GM19463 (cell line): ENCODE measurements at regions not wholly inside any gene's neighbourhood (a gene's known extent, or its start where the extent isn't known, plus 50 kb on each side); places are given as distances from the start of the nearest gene placed in this dataset.

Experiments used
- ATAC-seq: cut with Tn5 transposase; IDR thresholded peaks from one replicate; pipeline ENCODE4 v1.9.1; 2021; ENCODE audit warnings: mild to moderate bottlenecking, moderate library complexity; ENCODE audit not compliant: unreplicated experiment

DNA sequence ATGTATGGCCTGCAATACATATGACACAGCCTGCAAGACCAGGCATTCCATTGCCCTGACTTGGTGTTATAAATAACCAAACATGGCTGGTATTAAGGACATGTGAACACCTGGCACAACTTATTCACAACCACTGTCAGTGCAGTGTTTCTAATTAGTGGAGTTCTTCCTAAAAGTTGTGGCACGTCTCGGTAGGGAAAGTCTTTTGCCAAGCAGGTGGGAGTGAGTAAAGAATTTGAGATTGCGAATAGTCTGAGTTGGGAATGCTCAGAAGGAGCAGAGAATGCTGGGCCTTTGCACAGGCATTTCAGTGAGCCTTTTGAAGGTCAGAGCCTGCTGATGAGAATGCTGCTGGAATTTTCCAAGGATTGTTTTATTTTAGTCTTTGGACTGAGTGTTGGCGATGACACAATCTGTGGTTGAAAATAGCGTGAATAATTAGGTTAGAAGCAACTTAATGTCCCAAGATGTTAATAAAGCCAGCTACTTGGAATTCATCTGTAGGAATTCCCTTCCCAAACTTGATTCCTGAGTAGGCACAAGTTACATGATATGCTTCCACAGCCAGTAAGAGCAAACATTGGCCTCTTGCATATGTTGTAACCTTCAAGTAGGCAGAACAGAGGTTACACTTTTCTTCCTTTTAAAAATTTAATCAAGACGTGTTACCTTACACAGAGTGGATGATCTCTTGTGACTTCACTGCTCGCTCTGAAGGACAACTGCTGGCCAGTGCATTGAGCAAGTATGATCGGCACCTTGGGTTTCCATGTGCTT is 83.6 kb upstream of the PGRMC2 start:
- no peak for ATAC-seq

DNA sequence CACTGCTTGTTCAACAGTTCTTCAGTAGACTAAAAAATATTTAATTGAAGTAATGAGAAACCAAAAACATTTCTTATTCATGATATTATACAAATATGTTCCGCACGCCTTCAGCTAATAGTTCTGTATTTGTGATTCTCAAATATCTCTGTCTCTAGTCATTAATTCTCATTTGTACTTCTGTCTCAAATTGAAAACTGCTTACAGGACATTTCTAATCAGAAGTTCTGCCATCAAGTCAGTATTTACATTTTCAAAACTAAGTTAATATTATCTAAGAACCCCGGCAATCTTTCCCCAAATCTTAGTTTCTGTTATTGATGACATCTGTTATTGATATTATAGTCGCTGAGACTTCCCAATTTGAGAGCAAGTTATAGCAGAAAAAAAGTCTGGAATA is 78.6 kb upstream of the PGRMC2 start:
- ATAC-seq = no peak

DNA sequence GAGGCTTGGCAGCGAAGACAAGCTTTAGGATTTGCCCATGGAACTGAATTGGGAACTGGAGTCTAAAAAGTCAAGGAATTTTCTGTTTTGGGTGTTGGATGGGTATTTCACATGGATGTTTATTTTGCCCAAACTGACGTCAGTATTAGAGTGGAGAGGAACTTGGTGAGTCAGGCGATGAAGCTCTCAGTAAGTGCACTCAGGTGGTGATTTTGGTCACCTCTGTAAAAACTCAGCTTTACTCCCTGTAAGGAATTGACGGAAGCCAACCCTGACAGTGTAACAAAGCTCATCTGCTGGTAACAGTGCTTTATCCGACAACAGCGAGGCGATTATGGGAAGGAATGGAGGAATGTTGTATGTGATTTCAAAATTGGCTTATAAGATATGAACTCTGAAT is 77.0 kb upstream of the PGRMC2 start:
- no peak for ATAC-seq

DNA sequence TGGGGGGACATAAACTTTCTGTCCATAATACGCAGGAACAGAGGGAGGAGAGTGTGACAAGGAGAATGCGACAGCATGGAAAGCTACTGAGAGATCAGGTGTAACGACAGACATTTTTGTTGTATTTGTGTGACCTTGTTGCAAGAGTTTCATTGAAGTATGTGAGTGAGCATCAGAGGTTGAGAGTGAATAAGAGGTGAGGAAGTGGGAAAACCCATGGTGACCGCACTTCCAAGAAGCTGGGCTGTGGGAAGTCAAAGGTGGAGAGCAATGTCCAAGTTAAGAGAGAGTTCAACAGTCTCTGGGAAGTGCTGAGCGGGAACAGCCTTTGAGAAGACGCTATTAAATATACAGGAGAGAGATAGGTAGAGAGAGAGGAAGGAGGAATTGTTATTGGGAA is 76.4 kb upstream of the PGRMC2 start:
- no peak for ATAC-seq

DNA sequence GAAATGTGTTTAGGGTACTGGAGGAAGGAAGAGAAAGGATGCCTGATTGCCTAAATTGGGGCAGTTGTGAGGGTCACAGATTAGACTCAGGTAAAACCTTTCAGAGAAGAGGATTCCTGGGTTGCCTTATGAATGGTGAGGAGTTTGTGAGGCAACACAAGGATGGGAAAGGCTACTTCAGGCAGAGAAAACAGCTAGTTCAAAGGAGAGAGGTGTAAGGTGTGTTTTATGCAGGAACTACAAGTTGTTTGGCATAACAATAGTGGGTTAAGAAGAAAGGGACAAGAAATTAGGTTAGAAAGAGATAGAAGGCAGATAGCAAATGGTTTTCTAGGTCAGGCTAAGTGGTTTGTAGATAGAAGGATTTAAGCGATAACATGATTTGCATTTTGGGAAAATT is 75.1 kb upstream of the PGRMC2 start:
- ATAC-seq = no peak

DNA sequence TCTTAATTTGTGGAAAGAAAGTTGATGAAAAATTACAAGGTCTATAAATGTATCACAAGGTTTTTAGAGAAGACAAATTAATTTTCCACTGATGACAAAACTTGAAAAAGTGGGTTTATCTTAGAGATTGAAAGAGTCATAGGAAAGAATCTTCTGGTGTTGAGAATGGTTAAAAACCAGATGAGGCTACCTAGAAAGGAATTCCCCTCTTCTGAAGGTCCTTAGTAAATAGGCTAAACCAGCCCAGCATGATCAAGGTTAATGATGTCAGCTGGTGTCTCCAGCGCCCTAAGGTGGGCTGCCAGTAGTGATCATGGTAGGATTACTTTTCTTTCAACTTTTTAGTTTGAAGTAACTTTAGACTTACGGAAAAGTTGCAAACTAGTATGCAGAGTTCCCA is 71.8 kb upstream of the PGRMC2 start:
- ATAC-seq = no peak

DNA sequence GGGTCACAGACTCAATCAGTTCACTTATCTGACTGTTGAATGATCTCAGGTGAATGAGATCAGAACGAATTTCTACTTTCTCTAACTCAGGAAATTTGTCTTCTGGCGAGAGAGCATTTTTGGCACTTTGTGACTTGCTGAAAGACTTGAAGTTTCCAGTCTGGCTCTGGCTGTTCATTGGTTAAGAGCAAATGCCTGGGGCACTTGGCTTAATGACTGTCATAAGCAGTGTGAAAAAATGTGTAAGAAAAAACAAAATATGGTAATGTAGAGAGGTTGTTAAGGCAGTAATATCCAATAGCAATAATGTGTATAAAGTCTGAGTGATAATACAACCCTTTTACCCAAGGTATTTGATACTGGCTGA is 71.3 kb upstream of the PGRMC2 start:
- ATAC-seq = no peak

DNA sequence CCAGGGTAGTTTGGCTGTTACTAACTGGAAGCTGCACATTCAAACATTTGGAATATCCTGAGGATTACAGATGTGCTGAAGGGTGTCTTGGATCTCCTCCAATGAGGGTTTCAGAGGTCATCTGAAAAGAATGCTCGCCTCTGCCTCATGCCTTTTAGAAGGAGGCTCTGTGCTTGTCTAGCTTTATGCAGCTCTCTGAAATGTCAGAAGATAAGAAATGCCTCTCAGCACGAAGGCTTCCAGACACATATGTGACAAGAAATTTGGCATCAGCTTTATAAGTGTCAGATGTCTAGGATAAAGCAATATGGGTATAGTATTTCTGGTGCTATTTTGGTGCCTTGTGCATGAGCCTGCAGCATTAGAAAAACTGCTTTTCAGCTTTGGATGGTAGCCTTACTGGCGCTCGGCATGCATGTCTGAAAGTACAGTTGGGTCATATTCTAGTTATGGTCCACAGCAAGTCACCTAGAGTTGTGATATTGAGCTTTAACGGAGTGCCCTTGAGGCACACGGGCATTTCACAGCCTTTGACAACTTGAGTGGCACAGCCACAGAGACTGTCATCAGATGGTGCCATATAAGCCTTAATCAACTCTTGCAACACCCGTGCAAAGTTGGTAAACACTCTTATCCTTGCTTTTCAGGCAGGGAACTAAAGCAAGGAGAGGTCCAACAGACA is 70.8 kb upstream of the PGRMC2 start:
- ATAC-seq = no peak

DNA sequence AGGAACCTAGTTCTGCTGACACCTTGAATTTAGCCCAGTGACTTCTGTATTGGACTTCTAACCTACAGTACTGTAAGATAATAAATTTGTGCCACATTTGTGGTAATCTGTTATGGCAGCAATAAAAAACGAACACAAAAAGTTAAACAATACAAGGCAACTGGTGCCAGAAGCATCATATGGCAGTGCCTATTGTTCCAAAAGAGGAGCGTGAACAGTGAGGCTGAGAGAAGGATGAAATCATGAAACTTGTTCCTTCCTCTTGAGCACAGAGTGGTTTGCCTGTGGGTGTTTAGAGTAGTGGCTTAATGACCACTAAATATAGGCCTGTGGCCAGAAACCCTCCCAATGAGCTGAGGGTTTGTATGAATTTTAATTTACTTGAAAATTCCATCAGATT is 69.7 kb upstream of the PGRMC2 start:
- ATAC-seq = no peak

DNA sequence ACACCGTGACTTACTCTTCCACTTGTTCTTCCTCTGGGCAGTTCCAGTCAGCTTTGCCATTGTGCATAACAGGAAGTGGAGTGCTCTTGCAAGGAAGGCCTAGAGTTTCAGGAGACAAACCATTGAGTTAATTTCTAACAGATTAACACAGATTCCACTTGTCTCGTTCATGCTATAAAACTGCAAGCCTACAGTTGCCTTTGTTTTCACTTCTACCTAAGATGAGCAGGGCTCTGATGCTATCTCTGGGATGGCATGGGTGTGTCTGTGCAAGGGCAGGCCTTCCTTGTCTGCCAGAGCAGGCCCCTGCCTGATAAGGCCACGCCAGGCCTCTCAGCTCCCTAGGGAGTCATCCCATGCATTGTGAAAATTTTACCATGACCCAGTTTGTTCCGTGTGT is 67.7 kb upstream of the PGRMC2 start:
- peak; percentile 81 for ATAC-seq

DNA sequence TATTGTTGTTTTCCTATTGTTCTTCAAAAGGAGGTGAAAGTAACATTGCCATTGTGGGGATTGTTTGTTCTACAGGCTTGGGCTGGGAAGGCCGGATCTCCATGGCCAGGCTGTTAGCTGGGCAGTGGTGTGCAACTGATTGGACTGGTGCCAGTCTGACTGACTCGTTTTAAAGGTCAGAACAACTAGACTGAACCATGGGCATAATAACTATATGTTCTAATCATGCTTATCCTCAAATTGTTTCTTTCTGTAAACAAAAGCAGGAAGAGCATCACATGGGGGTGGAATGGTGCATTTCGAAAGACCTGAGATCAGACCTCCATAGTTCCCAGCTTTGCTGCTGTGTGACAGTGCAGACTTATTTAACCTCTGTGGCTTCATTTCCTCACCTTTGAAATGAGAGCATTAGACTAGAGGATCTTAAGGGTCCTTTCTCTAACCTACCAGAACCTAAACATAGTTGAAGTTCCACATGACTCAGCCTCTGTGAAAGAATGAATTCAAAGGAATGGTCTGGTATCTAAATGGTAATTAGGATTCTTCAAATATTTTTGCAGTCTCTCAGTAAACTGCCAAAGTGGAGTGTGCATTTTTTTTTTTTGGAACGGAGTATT is 66.7 kb upstream of the PGRMC2 start:
- ATAC-seq = no peak

DNA sequence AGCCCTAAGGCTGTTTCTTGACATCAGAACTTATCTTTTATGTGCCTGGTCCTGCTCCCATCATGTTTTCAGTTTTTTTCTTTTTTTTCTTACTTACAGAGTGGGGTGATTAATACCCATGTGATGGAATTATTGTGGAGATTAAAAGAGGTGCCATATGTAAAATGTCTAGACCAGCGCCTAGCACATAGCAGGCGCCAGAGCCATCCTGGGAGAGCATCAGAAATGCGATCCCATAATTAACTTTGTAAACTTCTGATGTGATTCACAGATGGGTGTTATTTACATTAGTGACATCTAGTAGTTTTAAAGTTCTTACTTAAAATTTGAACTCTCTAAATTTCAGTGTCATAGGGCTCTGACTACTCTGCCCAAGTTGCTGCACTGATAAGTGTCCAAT is 66.2 kb upstream of the PGRMC2 start:
- ATAC-seq = no peak

DNA sequence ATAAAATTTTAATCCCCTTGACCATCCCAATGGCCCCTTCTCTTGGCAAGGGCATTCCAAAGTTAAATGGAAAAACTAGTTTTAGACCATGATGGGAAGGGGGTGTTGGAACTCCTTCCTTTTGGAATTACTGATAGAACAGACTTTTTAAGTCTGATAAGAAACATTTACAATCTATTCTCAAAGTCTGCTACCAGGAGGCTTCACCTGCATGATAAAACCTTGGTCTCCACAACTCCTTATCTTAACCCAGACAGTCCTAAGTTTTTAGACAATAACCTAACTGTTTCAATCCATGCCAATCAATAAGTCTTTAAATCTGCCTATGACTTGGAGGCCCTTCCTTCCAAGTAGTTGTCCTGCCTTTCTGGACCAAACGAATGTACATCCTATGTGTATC is 63.9 kb upstream of the PGRMC2 start:
- ATAC-seq = no peak

DNA sequence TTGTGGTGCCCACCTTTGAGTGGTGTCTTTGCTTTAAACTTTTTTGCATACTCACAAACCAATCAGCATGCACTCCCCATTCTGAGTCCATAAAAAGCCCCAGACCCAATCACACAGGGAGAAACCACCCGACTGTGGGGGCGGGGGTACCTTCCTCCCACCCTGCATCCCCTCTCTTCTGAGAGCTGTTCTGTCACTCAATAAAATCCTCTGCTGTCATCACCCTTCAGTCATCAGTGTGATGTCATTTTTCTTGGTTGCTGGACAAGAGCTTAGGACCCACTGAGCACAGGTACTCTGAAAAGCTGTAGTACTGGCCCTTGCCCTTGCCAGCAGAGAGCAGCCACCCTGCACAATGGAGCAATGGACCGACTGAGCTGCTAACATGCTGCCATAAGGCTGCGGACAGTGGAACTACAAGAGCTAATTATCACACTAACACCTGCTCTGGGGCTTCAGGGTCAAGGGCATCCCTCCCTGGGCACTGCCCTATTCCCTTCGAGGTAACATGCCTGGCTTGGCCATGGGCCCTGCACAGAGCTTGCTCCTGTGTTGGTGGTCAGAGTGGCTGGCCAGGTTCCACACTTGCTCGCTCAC is 62.9 kb upstream of the PGRMC2 start:
- ATAC-seq = no peak

DNA sequence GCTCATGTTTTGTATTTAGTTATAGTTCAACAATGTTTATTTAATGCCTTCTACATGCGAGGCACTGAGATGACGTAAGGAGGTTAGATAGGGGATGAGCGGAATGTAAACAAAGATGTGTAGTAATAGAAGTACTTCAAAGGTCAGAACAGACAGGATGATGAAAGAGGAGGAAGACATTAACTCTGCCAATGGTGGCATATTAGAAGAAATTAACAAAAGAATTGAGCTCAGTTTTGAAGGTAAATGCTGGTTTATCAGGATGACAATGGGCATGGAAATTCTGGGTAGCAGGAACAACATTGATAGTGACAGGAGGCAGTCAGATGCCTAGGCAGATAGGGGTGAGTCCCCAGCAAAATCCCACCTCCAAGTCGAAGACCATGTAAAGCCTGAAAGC is 62.3 kb upstream of the PGRMC2 start:
- no peak for ATAC-seq

DNA sequence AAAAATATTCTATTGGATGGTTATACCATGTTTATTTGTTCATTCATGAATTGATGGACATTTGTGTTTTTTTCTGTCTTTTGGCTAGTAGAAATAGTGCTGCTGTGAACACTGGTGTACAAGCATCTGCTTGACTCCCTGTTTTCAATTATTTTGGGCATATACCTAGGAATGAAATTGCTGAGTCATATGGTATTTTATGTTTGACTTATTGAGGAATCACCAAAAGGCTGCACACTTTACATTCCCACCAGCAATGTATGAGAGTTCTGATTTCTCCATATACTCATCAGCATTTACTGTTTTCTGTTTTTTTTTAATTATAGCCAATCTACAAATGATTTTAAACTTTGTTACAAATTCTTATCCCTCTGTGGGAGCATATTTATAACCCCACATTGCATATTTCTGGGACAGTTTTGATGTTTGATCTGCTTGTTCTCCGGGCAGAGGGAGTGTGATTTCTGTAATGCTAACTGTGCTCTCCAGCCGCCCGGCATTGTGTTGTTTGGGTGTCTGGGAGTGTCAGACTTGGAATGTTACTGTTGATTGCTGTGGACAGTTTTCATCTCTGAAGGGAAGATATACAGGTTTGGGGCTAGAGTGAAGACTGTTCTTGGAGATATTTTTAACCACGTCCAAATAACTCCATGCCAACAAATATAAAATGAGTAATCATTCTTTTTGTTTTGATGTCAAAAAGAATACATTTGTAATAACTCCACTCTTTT is 60.5 kb upstream of the PGRMC2 start:
- ATAC-seq = no peak

DNA sequence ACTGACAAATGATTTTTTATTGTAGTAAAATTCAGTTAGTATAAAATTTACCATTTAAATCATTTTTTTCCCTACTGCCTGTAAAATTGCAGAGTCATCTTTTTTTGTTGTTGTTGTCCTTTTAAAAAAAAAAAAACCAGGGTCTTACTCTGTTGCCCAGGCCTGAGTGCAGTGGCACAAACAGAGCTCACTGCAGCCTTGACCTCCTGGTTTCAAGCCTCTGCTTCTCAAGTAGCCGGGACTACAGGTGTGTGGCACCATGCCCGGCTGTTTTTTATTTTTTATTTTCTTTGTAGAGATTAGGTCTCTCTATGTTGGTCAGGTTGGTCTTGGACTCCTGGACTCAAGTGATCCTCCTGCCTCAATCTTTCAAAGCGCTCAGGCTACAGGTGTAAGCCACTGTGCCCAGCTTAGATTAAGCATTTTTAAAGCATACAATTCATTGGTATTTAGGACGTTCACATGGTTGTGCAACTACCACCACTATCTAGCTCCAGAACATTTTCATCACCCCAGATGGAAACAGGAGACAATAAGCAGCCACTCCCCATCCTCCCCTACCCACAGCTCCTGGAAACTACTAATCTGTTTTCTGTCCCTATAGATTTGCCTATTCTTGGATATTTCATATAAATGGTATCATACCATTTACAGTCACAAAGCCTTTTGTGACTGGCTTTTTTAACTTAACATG is 59.7 kb upstream of the PGRMC2 start:
- ATAC-seq = no peak

DNA sequence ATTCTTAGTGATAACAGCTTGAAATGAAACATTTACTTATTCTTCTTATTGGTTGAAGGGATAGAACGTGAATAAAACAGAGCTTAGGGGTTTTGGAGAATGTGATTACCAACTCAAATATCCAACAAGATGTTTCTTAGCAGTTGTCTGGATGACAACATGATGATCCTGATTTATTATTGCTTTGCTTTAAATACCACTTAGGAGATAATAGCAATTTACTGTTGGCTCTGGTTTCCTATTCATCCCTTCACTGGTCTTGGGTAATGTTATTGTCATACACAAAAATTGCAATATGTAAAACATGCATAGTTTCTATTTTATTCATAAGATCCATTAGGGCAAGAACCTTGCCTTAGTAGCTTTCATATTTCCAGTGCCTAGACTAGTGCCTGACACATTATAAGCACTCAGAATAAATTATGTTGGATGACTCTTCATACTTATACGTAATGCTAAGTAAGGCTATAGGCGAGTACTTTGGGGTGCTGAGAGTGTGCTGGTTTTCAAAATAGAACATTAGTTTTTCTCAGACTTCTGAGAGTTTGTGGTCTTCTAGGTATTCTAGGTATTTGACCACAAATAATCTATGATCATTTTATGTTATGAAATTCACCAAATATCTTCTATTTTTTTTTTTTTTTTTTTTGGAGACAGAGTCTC is 58.6 kb upstream of the PGRMC2 start:
- ATAC-seq = no peak

DNA sequence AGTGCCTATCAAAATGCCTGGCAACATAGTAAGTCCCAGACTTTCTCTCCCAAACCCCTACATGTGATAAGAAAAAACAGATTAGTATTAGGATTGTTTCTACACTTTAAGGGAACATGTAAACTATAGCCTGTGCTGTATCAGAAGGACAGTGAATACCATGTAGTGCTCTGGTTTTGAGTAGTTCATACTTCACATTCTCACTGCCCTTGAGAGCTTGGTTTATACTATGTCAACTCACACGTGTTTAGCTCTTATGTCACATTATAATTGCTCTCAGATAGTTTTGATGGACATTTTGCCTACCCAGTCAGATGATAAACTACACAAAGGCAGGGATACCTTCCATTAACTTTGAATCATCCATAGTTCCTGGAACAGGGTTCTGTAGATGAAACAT is 58.0 kb upstream of the PGRMC2 start:
- ATAC-seq = no peak

DNA sequence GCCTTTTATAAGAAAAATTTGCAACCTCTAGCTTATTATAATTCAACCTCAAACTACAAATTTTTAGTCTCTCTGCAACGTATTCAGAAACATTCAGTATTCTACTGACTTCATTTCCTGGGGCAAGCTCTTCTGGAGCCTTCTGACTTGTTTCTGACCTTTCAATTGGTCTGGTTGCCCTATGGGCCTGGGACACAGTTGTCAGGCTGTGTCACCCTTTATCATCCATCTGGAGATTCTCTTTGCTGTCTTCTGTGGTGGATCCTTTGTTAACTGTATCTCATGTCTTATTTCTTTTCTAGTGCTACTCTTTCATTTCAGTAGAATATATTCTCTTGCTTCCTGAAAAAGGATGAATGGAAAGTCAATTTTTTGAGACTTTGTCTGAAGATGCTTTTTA is 55.1 kb upstream of the PGRMC2 start:
- no peak for ATAC-seq
